NCI-H446 (cell line): ENCODE measurements at regions not wholly inside any gene's neighbourhood (a gene's known extent, or its start where the extent isn't known, plus 50 kb on each side); places are given as distances from the start of the nearest gene placed in this dataset.
"Not testable (repeated sequence)": the region's sequence is repeated elsewhere in the genome, so short reads cannot be mapped to it uniquely, and the experiment has no call there.

Source experiments
- DNase-seq, 2 experiments: peaks; one replicate each; lab custom pipeline; 2025; lab: John Stamatoyannopoulos, UW

GRCh38 chr10:9850415-9850814, 1167.3 kb upstream of the CELF2 start:
- DNase-seq, result no peak

DNA sequence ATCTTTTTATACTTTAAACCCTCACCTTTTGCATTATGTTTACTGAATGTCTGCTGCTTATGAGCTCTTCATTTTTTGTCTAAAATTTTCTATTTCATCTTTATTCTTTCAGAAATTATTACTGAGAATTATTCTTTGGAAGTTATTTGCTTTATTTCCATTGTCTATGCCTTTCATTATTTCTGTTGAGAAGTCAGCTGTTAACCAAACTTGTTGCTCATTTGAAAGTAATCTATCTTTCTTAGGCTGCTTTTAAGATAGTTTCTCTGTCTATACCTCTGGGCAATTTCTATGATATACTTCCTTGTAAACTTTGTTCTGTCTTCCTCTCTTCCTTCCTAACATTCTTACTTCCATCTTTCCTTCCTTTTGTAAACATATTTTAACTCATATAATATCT, 1165.9 kb upstream of the CELF2 start:
- no peak for DNase-seq

GRCh38 chr10:9853405-9854355, 1164.0 kb upstream of the CELF2 start:
- peak in 1 of 2 experiments; percentile 60 for DNase-seq

GRCh38 chr10:9855451-9855850, 1162.2 kb upstream of the CELF2 start:
- not testable (repeated sequence) for DNase-seq

GRCh38 chr10:9858816-9859215, 1158.9 kb upstream of the CELF2 start:
- DNase-seq, result no peak

GRCh38 chr10:9860045-9860444, 1157.6 kb upstream of the CELF2 start:
- no peak for DNase-seq

DNA sequence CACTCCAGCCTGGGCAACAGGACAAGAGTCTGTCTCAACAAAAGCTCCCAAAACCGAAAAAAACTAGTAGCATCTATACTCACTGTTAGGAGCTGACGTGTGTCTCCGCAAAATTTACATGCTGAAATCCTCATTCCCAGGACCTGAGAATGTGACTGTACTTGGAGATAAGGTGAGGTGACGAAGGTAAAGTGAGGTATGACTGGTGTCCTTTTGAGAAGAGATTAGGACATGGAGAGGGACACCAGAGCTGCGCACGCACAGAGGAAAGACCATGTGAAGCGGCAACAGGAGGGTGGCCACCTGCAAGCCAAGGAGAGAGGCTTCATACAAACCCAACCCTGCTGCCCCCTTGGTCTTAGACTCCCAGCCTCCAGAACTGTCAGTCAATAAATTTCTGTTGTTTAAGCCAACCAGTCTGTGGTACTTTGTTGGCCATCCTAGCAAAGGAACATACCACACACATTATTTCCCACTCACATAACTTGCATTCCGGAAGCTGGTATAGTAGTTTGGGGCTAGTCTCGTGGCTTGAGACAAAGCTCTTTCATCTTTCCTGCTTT, 1154.0 kb upstream of the CELF2 start:
- no peak for DNase-seq

DNA sequence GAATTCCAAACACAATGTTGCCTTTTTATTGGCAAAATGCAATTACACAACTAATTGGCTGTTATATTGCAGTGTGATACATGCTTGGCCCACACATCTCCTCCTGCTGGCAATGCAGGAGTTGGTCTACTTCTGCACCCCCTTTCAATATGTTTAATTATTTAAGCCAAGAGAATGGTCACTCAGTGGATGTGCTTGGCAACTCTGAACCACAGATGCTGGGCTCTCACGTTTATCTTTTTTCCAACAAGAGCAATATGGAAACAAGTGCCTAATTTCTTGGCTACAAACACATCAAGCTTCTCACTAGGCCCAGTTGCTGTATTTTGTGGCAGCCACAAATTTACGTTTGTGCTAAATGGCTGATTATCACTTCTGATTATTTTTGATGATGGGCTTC, 1149.2 kb upstream of the CELF2 start:
- DNase-seq, result peak; percentile 70 to 92

- peak; percentile 25 to 37 for DNase-seq
Measured at GRCh38 chr10:9869205-9869604, 1148.5 kb upstream of the CELF2 start.

- peak; percentile 33 to 71 for DNase-seq
Measured at GRCh38 chr10:9869606-9870176, 1148.0 kb upstream of the CELF2 start.

- no peak for DNase-seq
Measured at GRCh38 chr10:9875353-9875752, 1142.3 kb upstream of the CELF2 start.

DNA sequence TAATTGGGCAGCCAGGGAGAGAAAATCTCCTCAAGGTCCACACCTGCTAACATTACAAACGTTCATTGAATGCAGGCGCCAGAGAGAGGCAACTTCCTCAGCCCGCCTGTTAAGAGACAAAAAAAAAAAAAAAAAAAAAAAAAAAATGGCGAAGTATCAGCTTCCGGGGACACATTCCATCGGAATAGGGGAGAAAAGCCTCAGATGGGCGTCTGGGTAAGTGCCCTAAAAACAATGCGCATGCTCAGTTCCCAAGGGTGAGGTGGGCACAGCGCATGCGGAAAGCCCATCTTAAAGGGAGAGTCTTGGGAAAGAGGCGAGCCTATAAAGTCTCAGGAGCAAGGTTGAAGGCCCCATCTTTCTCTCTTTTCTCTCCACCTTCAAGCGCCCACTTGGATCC, 1139.7 kb upstream of the CELF2 start:
- DNase-seq, result no peak

DNA sequence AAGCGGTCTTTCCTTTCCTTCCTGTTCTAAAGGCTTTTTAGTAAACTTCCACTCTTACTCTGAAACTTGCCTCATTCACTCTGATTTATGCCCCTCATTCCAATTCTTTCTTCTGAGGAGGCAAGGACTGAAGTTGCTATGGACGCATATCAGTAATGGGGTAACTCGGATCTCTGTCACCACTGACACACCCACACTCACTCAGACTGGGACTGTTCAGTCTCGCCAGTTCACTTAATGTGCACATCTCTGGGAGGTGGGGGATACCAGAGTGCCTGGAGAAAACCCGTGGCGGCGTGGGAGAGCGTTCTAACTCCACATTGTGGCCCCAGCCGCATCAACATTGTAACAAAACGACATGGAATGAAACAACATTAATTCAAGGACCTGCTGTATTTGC, 1139.3 kb upstream of the CELF2 start:
- DNase-seq, result no peak

GRCh38 chr10:9885761-9886160, 1131.9 kb upstream of the CELF2 start:
- no peak for DNase-seq

GRCh38 chr10:9886772-9887171, 1130.9 kb upstream of the CELF2 start:
- no peak for DNase-seq

DNA sequence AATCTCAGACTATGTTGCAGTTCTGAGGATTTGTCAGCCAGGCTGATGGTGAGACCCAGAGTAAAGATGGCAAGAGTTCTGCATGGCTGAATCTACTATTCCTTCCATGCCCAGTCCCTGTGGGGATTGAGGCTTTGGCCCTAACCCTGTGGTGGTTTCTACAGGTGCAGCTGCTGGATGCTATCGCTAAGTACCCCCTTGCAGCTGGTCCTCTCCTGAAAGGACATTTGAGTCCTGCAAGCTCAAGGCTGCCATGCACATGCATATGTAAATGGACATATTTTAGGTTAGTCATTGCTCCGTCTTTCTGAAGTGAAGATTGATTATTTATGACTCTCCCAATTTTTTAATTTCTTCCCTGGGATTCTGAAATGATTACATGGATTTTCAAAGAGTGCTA, 1122.2 kb upstream of the CELF2 start:
- no peak for DNase-seq

GRCh38 chr10:9895981-9896380, 1121.7 kb upstream of the CELF2 start:
- DNase-seq, result no peak

DNA sequence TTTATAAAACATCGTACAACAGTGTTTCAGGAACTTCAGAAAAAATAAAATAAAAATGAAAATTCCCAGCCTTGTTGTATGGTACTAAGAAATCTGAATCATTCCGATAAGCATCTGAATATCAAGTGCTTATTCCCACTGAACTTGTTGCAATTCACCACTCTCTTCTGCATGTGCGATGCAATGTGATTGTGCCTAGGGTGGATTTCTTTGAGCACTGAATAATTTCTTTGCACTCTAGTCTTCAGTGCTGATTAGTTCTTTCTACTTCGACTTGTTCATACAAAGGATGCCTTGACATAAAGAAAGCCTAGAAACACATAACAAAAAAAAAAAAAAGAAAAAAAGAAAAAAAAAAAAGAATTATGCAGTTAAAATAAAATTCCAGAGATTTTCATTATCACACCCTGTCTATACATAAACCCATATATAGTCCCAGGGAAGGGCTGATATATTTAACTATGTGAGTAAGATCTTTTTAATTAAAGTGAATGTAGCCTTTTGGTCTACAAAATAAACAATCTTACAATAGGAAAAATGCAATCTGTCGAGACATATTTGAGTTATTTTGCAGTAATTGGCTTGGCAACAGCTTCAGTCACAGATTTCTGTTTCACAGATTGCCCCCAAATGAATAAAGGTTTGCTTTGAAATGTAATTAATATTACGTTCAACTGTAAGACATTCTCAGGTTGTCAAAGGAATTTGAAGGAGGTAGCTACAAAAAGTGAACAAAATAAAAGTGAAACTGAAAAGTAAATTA, 1118.9 kb upstream of the CELF2 start:
- DNase-seq, result peak in 1 of 2 experiments; percentile 11

- DNase-seq, result peak; percentile 21 to 46
Measured at GRCh38 chr10:9900751-9901150, 1116.9 kb upstream of the CELF2 start.

DNA sequence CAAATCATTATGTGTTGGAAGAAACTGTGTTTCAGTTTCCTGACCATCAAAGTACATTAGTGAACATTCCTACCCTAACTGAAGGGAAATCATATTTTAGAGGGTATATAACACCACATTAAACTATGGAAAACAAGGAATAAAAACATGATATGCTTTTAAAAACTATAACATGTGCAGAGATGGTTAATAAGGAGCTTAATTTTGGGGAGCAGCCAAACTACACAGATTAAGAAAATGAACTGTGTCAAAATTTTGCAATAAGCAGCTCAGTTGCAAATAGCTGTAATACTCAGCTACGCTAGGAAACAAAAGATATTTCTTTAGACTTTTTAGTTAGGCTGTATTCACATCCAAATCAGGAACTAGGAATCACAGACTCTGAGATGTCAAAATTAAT, 1115.7 kb upstream of the CELF2 start:
- no peak for DNase-seq

- no peak for DNase-seq
Measured at GRCh38 chr10:9910446-9910845, 1107.2 kb upstream of the CELF2 start.

GRCh38 chr10:9911488-9911887, 1106.2 kb upstream of the CELF2 start:
- no peak for DNase-seq
